ENCODE measurements at regions not wholly inside any gene's neighbourhood (a gene's known extent, or its start where the extent isn't known, plus 50 kb on each side); places are given as distances from the start of the nearest gene placed in this dataset.
A peak's percentile ranks its signal among the peaks of the same experiment; 100 is the strongest.

DNA sequence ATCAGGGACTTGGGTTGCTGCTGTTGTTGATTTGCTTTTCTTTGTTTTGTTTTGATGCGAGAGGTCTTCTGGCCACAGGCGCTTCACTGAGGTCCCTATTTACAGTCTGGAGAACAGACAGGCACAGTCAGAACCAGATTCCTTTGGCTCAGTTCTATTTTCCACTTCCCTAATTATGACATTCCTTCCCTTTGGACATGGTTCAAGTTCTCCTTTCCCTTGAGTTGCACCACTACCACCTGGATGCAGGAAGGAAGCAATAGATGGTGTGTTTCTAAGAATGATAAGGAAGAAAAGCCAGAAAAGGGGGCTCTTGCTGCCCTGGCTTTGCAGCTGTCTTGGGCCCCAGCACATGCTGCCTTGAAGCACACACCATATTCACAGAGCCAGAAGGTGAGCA lies 160.6 kb downstream of the MAF start:
- DNase-seq: no peak

DNA sequence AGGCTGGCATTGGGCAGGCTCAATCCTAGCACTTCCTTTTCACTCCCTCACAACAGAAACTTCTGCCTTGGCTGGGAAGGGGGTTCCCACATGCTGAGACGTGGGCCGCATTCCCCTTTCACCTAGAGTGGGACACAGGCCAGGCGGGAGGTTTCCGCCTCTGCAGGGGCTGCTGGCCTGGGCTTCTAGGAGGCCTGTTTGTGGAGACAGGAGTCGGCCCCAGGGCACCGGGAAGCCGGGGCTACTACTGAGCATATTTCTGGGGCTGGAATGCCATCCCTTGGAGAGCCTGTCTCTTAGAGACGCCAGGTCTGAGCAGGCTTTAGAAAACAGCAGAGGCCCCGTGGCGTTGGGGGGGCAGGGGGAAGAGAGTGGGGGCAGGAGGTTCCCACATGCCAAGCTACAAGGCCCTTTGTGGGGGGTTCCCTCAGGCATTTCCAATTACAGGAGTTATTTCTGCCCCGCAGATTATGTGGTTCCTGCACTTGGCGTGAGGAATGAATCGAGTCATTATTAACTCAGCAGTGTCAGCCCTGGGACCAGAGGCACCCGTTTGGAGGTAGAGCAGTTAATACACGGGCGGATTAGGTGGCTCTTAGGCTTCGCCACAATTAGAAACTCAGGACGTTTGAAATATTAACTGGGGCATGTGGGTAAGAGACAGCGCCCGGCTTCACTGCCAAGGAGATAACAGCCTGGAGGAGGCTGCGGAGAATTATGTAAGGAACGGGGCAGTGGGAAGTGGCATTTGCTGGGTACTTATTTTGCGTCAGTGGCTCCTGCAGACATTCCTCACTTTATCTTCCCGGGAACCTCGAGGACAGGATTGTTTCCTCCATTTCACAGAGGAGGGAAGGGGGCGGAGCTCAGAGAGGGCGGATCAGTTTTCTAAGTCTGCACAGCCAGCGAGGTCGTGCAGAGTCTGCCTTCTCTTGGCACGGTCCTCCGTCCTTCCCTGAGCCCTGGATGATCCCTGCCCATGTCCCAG lies 162.5 kb downstream of the MAF start:
- no peak for DNase-seq

DNA sequence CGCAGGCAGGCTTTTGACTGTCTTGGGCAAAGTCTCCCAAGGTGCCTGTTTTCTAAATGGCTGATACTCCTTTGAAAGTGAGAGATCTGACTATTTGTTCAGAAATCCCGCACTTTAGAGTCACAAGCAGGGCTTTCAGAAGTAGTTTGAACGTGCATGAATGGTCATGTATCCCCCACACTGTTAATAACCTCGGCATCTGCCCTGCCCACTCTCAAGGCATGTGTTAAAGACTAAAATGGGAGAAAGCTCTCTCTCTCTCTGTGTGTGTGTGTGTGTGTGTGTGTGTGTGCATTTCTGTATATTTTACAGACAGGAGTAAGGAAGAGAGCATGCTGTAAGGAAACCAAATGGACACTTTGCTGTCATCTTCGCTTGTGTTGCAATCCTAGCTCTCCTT lies 163.7 kb downstream of the MAF start:
- DNase-seq: no peak

DNA sequence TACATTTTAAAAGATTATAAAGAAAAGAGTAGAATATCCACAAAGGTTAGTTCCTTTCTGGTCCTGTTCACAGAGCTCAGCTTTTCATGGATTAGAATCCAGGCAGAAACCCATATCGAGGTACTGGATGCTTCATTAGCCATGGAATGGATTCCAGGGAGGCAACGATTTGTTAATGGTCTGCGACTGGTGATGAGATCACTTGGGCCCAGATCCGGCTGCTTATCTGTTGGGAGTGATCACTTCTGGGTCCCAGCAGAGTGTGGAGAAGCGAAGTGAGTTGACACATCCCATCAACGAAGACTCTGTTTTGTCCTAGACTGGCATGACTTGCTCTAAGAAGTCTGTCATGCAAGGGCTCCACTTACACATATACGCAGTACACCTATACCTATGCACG lies 165.8 kb downstream of the MAF start:
- DNase-seq: no peak

DNA sequence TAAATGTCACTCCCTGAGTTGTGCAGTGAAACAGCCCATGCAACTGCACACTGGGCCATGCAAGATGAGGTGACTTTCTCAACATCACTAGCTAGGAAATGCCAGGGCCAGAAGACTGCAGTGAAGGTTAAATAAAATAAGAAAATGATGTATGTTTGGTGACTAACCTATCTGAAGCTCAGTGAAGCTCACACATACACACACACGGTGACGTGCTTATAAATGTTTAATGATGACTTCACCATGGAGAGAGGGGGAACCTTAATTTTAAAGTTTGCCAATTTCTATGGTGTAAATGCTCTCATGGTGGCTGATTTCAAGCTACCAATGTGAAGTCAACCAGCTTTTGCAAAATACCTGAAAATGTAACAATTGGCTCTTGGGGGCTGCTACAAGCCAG lies 166.4 kb downstream of the MAF start:
- no peak for DNase-seq

DNA sequence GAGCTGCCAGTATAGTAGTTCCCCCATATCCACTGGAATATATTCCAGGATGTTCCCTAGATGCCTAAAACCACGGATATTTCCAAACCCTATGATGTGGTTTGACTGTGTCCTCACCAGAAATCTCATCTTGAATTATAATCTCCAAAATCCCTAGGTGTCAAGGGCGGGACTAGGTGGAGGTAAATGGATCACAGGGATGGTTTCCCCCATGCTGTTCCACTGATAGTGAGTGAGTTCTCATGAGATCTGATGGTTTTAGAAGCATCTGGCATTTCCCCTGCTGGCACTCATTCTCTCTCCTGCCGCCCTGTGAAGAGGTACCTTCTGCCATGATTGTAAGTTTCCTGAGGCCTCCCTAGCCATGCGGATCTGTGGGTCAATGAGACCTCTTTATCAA lies 168.6 kb downstream of the MAF start:
- DNase-seq: no peak

DNA sequence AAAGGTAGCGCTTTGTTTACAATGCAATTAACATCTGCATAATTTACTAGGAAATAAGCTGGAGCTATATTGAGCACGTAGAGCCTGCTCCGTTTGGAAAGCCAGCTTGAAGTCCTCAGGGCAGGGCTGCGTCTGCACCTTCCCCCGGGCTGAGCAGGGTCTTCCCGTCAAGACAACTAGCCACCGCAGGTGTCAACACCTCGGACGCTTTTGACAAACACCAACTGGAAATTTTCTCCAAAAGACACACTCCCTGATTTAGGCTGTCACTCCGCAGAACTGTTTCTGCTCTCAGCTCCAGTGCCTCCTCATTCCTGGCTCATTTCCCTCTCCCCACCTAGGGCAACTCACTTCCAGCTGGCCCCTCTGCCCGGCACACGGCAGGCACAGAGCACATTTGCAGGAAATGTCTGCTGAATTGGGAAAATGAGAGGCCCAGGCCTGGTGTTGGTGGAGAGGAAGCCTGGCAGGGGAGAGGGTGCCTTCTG lies 170.3 kb downstream of the MAF start:
- no peak for DNase-seq

DNA sequence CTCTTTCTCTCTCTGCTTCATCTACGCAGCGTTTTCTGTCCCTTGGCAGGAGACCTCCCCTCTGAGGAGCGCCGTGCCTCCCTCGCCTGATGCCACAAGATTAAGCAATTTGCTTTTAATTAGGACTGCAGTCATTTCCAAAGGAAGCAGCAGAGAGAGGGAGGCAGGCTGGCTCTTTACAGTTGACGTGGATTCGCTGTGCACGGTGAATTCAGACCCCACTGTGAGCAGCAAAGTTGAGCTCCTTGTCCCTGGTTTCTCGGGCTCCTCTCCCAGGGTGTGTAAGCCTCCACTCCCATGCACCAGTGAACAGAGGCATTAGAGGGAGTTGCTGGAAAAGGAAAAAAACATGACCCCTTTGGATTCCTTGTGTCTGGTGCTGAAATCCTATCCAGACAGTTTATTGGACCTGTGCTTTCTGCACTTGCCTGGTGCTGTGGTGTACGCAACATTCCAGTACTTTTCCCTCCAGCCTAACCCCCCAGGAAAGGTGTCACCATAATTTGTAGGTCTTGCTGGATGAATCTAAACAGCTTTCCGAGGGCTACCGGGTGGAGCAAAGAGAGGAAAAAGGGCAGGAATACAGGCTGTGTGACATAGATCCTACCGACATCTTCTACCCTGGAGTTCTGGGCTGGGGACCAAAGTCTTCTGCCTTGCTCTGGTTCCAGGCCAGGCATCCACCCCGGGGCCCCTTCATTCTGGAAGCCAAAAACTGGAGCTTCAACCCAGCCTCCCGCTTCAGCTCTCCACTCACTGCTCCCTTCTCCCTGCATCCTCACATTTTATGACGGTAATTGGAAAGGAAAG lies 171.0 kb downstream of the MAF start:
- DNase-seq: no peak

DNA sequence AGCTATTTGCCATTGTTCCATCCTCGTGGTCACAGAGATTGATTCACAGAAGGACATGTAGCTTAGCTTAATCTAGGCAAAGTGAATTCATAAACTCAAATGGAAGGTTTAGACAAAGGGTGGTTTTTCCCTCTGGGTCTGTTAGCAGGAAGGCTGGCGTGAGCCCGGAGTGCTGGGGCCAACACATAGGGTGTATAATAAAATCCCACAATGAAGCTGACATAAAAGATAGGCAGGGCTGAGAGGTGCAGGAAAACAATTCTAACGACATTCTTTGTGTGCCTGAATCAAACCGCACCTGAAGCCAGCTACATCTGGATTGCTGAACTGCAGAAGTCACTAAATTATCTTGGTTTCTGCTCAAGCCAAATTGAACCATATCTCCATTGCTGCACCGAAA lies 173.9 kb downstream of the MAF start:
- DNase-seq: no peak

DNA sequence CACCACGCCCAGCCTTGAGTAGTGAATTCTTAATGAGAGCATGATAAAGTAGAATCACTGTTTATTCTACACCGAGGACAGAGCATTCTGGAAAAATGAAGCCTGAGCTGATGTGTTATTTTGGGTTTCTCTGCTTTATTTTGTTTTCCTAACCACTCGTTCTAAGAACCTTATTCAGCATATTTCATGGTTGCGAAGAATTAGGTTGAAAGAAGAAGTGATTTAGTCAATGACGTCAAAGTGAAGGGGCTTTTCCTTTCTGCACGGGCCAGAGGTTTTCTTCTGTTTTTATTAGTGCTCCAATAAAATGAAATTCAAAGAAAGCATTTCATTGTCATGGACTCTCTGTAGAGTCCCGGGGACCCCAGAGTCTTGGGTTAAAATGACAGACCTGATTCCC lies 178.5 kb downstream of the MAF start:
- no peak for DNase-seq

DNA sequence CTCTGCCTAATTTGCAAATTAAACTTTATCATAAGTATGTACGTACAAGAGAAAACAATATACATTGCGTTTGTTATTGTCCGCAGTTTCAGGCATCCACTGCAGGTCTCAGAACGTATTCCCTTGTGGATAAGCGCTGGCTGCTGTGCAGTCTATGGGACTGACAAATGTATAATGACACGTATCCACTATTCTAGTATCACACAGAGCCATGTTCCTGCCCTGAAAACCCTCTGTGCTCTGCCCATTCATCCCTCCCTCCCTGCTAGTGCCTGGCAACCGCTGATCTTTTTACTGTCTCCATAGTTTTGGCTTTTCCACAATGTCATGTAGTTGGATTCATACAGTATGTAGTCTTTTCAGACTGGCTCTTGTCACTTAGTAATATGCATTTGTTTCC lies 179.4 kb downstream of the MAF start:
- no peak for DNase-seq

DNA sequence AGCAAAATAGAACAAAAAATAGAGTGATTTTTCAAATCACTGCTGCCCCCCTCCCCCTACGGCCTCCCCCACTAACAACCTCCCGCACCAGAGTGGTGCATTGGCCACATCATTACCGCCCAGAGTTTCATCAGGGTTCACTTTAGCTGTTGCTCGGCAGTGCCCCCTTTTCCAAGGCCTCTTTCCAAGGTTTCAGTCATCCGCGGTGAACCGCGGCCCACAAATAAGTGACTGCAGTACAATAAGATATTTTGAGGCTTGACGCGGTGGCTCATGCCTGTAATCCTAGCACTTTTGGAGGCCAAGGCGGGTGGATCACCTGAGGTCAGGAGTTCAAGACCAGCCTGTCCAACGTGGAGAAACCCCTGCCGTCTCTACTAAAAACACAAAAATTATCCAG lies 180.0 kb downstream of the MAF start:
- no peak for DNase-seq

DNA sequence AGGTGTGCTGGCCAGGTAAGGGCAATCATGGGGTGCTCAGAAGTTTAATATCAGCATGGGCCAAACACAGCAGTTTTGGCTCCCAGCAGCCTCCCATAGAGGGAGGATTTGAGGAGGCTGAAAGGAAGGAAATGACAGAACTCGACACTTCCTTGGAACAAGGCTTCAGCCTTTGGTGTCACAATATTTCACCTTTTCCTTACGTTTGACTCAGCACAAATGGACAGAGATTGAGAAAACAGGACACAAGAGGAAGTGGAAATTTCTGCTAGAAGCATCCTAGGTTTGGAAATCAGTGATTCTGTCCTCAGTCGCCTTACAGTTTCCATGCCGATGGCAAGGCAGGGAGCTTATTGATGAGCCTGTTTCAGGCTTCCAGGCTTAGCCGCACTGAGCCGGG lies 181.4 kb downstream of the MAF start:
- DNase-seq: no peak

DNA sequence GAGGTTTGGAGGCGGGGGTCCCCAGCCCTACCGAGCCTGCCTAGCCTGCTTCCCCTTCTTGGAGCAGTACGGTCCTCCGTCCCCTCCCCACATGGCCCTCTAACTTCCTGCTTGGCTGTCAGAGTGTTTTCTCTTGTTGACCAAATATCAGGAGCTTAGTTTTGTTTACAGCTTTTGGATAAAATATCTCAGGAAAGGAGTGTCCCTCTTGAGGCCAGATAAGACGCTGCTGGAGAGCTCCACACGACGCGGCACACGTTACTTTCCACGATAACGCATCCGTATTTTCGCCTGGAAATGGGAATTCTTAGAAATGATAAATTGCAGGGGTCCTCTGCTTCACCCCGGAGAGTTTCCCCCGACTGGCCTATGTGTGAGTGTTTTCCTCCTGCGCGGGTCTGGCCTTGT lies 182.9 kb downstream of the MAF start:
- DNase-seq: no peak

DNA sequence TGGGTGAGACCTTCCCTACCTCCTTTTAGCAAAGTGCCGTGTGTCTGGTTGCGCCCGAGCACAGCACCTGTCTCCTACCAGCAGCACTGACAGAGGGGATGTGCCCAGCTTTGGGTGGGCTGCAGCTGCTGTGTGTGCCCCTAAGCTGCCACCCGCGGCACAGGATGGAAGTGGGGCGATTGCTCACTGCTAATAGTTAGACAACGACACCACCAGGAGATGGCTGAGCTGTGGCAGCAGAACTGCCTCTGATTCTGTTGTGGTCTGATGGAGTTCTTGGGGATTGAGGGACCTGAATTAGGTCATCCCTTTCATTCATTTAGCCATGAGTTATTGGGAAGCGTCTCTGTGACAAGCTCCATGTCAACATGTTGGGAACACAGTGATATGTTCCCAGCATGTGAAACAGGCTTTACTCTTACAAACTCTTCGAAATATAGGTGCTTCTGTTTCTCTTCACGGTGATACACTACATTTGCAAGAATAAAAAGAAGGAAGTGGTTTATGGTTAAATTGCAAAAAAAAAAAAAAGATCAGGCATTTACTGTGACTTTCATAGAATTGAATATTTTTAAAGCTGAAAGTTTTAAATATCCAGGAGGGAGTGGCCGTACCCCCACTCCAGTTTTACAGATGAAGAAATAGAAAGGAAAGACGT lies 184.4 kb downstream of the MAF start:
- peak in 1 of 2 experiments; percentile 23 for DNase-seq

DNA sequence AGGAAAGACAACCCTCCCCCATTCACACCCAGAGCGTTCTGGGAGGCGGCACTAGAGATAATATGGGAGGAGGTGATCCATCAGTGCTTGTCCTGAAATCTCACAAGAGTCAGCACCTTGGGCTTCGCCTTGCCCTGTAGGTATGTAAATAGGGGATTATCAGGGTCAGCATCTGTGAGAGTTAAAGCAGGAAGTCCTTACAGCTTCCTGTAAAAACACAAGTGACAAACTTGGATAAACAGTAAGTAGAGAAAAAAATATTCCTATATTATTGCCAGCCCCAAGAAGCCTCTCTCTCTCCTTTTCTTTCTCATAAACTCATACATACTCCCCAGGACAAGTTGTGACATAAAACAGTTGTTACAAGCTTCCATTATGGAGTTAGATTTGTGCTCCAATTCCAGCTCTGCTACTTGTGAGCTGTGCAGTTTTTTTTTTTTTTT lies 187.7 kb downstream of the MAF start:
- DNase-seq: no peak

DNA sequence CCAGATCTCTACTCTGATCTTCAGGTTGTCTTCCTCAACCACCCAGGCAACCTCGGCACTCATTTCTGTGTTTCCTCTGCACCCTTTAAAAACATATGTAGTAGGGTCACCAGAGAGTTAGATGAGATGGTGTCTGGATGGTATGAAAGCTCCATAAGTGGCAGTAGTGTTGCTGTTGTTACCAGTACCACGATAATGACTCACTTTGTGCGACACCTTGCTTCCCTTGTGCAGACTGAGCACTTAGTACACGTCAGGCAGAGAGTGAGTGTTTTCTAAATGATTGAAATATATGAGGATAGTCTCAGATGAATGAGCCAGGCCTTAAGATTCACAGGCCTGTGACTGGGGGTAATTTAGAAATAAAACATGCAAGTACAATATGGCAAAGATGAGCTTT lies 188.7 kb downstream of the MAF start:
- DNase-seq: no peak

DNA sequence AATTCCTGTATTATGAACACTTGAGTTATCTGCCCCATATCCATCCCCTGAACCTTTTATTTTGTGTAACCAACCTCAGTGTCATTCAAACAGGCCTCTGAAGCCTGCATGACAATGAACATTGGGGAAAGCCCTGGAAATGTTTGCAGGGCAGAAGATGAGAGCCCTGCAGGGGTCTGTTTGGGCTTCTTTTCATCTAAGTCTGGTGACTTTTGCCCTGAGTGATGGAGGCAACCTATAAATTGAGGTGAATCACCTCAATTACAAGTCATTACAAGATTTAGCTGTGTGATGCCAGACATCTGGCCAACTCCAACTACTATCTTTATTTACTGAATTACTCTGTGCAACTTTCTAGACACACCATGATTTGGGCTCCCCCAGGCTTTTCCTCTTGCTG lies 189.2 kb downstream of the MAF start:
- DNase-seq: no peak

DNA sequence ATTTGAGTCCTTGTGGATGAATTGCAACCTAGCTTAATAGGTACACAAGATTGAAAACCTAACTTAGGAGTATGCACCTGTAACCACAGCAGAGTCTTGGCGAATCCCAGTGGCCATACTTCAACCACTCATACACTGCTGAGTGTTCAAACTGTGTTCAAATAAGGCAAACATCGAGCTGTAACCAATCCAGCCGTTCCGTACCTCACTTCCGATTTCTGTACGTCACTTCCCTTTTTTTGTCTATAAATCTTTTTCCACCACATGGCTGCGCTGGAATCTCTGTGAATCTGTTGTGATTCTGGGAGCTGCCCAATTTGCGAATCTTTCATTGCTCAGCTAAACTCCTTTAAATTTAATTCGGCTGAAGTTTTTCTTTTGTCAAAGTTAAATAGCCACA lies 190.6 kb downstream of the MAF start:
- DNase-seq: no peak

DNA sequence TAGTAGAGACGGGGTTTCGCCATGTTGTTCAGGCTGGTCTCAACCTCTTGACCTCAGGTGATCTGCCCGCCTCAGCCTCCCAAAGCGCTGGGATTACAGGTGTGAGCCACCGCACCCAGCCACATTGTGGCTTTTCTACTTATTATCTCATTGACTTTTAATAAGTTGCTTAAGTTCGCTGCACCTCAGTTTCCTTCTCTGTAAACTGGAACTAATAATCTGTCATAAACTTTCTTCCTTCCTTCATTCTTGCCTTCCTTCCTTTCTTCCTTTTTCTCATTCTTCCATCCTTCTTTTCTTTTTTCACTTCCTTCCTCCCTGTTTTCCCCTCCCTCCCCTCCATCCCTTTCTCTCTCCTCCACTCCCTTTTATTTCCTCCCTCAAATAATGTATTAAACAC lies 192.2 kb downstream of the MAF start:
- no peak for DNase-seq

DNA sequence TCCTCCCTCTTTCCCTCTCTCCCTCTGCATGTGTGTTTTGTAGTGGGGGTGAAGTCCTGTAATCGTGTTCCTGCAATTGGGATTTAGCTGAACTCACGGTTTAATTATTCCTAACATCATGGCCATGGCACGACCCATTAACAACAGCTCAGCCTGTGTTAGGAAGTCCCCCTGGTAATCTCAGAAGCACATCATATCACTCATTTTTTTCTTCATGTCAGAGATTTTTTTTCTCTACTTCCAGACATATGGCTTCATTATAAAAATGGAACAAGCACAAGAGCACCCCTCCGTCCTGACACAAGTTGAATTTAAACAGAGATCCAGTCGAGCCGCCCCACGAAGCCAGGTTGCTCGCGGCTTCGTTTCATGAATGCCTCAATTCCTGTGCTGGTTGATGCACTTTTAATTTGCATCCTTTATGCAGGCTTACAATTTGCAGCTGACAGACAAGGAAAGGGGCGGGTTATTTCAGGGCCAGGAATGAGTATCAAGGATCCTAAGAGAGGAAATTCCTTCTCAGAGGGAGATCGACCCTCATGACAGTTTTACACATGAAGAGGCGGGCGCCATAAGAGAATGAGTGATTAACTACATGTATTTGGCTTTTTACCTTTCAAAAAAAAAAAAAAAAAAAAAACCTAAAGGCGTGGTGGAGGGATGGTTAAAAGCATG lies 192.9 kb downstream of the MAF start:
- DNase-seq: no peak

DNA sequence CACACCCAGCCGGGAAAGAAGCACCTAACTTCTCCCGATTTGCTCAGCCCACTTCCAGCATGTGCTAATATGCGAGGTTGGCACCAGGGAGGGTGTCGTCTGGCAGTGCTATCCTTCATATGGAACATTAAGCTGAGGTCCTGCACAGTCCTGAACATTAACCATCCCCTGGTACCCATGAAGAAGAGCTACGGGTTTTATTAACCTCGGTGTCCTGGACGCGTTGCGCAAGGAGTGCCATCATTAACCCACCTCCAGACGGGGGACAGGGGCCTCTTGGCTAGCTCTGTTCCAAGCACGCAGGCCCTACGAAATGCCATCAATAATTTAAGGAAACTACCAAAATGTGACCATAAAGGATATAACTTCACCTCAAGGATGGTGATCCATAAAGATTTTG lies 193.5 kb downstream of the MAF start:
- DNase-seq: no peak

DNA sequence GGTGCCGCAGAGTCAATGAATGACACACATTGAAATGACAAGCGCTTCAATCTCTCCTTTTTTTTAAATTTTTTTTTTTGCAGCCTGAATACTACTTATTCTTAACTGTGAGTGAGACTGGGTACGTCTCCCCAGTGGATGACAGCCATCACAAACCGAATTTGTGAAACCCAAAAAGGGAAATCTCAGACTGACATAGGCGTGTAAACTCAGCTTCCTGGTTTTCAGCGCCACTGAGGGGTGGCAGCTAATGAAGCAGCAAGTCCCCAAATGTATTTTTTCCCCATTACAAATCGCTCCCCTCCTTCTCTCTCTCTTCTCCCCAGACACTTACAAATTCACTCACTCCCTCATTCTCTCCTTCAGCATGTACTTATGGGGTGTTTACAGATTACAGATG lies 196.0 kb downstream of the MAF start:
- DNase-seq: no peak

Measured in activated T-cell treated with anti-CD3 and anti-CD28 coated beads, Interleukin-2, amount 50 U/mL, for 48 hours (primary cell).